Left lung (tissue), 4 donors: ENCODE measurements at regions not wholly inside any gene's neighbourhood (a gene's known extent, or its start where the extent isn't known, plus 50 kb on each side); places are given as distances from the start of the nearest gene placed in this dataset.

Experiments used
- ATAC-seq: fragments of 200-7000 bp; cut with Tn5 transposase; one replicate; pipeline ENCODE4 v1.9.1; 2020; ENCODE audit warnings: moderate library complexity
- DNase-seq, 4 donors: peaks; one replicate each; pipeline ENCODE4 v3.0.0-alpha.2; 2013 to 2020
- H3K27ac ChIP-seq, 2 donors: fragments of 200-600 bp; sonication (generic) in 1 of 2; one replicate each; pipeline versions ENCODE4 v1.5.0 to v1.8.0; 2020 to 2021
- H3K27me3 ChIP-seq, 2 donors: fragments of 200-600 bp; sonication (generic) in 1 of 2; one replicate each; pipeline versions ENCODE4 v1.5.0 to v1.8.0; 2020 to 2021
- H3K36me3 ChIP-seq, 2 donors: fragments of 200-600 bp; sonication (generic) in 1 of 2; one replicate each; pipeline versions ENCODE4 v1.5.0 to v1.8.0; 2020 to 2021
- H3K4me1 ChIP-seq, 2 donors: fragments of 200-600 bp; one replicate each; pipeline ENCODE4 v1.8.0; 2021
- H3K4me3 ChIP-seq, 2 donors: fragments of 200-600 bp; sonication (generic) in 1 of 2; one replicate each; pipeline versions ENCODE4 v1.5.0 to v1.8.0; 2020 to 2021; ENCODE audit warnings: mild to moderate bottlenecking in 1 of 2
- H3K9me3 ChIP-seq, 2 donors: fragments of 200-600 bp; sonication (generic) in 1 of 2; one replicate each; pipeline versions ENCODE4 v1.5.0 to v1.8.0; 2020 to 2021
- intact Hi-C, 2 donors: fragments of 100-400 bp; cut with DNase I; formaldehyde crosslinking; loops; one replicate each; pipeline versions ENCODE4 v1.11.2 to v1.14.2; 2022
- TF ChIP-seq, protein P1 (sequence below), 2 donors: fragments of 200-600 bp; sonication (generic) in 1 of 2; IDR thresholded peaks; one replicate each; pipeline versions ENCODE4 v1.5.0 to v1.8.0; 2021; ENCODE audit warnings: antibody characterized with exemption in 2 of 2
- donor health status: DM: no; HTN: yes; CAD: no.
- donor health status: DM: no; HTN: no; CAD: no.

DNA sequence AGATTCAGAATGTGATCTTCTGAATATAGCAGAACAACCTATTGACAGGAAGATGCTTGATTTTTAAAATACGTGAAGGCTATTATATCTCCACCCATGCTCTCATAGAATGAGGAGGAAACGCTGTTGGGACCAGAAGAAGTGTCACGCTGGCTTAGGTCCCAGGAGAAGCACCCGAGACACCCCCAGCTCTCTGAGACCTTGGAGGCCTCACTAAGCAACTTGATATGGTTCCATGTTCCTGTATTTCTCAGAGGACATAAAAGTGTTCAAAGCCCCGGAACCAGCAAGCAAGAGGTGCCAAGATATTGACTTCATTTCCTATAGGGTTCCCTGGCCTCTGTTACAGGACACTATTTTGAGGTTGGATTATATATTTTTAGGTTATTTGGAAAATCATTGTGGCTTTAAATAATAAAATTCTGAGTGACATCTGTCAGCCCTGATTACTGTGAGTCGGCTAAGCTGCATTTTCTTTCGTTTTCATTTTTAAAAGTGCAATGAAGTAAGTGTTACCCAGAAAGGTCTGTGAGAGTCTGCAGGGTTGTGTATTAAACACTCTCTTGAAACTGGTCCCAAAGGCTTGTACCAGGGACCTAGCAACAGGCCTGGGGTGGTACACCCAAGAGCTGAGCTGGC is 400.0 kb downstream of the SOX9 start:
- H3K9me3 ChIP-seq, result no peaks in the 10 kb centered on the region
- H3K4me1 ChIP-seq, result no peaks in the 10 kb centered on the region
- DNase-seq, result no peak
- H3K4me3 ChIP-seq, result no peak overlapping the region
- no peak overlapping the region for H3K27ac ChIP-seq
- no peaks in the 10 kb centered on the region for H3K36me3 ChIP-seq
- intact Hi-C loops, result no loop called here
- TF ChIP-seq, protein P1, sequence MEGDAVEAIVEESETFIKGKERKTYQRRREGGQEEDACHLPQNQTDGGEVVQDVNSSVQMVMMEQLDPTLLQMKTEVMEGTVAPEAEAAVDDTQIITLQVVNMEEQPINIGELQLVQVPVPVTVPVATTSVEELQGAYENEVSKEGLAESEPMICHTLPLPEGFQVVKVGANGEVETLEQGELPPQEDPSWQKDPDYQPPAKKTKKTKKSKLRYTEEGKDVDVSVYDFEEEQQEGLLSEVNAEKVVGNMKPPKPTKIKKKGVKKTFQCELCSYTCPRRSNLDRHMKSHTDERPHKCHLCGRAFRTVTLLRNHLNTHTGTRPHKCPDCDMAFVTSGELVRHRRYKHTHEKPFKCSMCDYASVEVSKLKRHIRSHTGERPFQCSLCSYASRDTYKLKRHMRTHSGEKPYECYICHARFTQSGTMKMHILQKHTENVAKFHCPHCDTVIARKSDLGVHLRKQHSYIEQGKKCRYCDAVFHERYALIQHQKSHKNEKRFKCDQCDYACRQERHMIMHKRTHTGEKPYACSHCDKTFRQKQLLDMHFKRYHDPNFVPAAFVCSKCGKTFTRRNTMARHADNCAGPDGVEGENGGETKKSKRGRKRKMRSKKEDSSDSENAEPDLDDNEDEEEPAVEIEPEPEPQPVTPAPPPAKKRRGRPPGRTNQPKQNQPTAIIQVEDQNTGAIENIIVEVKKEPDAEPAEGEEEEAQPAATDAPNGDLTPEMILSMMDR (IDR thresholded peaks at IDR 0.05), result no peak
- no peak for ATAC-seq
- H3K27me3 ChIP-seq, result peaks cover 0 to 26% of the 10 kb centered on the region in 2 donors

GRCh38 chr17:72523491-72523890 is 402.7 kb downstream of the SOX9 start:
- no peaks in the 10 kb centered on the region for H3K9me3 ChIP-seq
- DNase-seq, result no peak
- no peak overlapping the region for H3K4me3 ChIP-seq
- no peak for ATAC-seq
- H3K4me1 ChIP-seq, result no peaks in the 10 kb centered on the region
- H3K27me3 ChIP-seq, result peaks cover 0 to 10% of the 10 kb centered on the region in 2 donors
- intact Hi-C loops, result no loop called here
- H3K36me3 ChIP-seq, result no peaks in the 10 kb centered on the region
- TF ChIP-seq, protein P1 (IDR thresholded peaks at IDR 0.05), result no peak
- no peak overlapping the region for H3K27ac ChIP-seq

DNA sequence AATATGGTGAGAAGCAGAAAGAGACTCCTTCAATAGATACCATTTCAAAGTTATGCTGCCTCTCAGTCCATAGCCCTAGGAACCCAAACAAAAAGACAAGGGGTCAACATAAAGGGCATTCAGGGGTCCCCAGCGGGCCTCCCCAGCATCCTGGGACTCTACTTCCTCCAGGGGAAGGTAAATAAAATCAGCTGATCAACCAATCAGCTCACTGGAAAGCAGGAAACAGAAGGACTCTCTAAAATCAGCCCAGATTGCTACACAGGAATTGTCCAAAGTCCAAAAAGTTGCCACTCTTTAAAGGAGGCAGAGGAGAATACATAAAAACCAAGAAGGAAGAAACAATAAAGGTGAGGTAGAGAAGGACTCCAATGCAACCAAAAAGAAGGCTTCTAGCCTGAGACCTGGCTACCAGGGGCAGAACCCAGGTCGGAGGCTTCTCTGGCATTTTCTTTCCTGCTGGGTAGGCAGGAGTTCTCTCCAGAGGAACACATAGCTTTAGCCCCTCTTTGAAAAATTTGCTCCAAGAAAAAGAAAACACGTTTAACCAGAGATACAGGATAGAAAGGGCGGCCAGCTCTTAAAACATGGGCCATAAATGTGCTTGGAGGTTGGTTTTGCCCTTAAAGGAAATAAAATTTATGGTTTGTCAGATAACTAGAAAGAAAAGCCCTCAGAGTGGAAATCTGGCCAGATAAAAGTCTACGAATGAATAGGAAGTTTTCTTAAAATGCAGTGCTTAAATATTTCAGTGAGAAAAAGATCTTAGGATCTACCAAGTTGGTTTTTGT is 404.6 kb downstream of the SOX9 start:
- Histone ChIP-seq H3K4me3 (no peak overlapping the region), H3K9me3 (no peaks in the 10 kb centered on the region), H3K27me3 (no peaks in the 10 kb centered on the region), H3K36me3 (no peaks in the 10 kb centered on the region), H3K4me1 (no peaks in the 10 kb centered on the region), H3K27ac (no peak overlapping the region)
- intact Hi-C loops, result no loop called here
- ATAC-seq (no peak), DNase-seq (no peak)
- TF ChIP-seq, protein P1 (IDR thresholded peaks at IDR 0.05), result no peak

DNA sequence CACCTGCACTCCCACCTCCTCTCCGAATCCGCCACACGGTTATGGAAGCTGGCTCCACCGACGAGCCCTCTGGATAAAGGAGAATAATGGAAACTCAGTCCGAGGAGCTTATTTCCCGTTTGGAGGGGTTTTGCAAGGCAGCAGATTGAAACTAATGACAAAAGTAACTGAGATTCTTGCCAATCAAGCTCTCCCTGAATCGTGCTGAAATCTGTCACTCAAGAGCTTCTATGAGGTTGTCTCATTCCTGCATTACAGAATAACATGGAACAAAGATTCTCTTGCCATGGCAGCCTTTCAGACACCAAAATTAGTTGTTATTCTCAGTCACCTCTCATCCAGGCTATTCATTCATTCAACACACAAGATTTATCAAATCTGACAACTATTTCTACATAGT is 405.9 kb downstream of the SOX9 start:
- intact Hi-C loops, result no loop called here
- no peak overlapping the region for H3K27ac ChIP-seq
- no peak for DNase-seq

GRCh38 chr17:72527789-72528188 is 407.0 kb downstream of the SOX9 start:
- ATAC-seq (no peak), DNase-seq (no peak)
- Histone ChIP-seq H3K27ac (no peak overlapping the region), H3K36me3 (no peaks in the 10 kb centered on the region), H3K27me3 (no peaks in the 10 kb centered on the region), H3K4me3 (no peak overlapping the region), H3K9me3 (no peaks in the 10 kb centered on the region), H3K4me1 (no peaks in the 10 kb centered on the region)
- TF ChIP-seq, protein P1 (IDR thresholded peaks at IDR 0.05), result no peak
- intact Hi-C loops, result no loop called here

More for the DNA sequence above, 405.9 kb downstream of the SOX9 start:
- H3K4me3 ChIP-seq, result no peak overlapping the region
- TF ChIP-seq, protein P1 (IDR thresholded peaks at IDR 0.05), result no peak
- no peaks in the 10 kb centered on the region for H3K27me3 ChIP-seq
- no peaks in the 10 kb centered on the region for H3K4me1 ChIP-seq
- ATAC-seq, result no peak
- no peaks in the 10 kb centered on the region for H3K9me3 ChIP-seq
- H3K36me3 ChIP-seq, result no peaks in the 10 kb centered on the region
